Prostate gland (tissue), 2 donors: ENCODE measurements at regions not wholly inside any gene's neighbourhood (a gene's known extent, or its start where the extent isn't known, plus 50 kb on each side); places are given as distances from the start of the nearest gene placed in this dataset.
"Not testable (repeated sequence)": the region's sequence is repeated elsewhere in the genome, so short reads cannot be mapped to it uniquely, and the experiment has no call there.

ENCODE experiments used
- DNase-seq: peaks from one replicate; pipeline ENCODE4 v3.0.0-alpha.2; 2019; ENCODE audit warnings: low spot score
- H3K27ac ChIP-seq, 2 donors: fragments of 200-600 bp; sonication (generic); 2 replicates each; pipeline ENCODE4 v1.5.1; 2017 to 2019
- H3K27me3 ChIP-seq: fragments of 200-600 bp; sonication (generic); replicated peaks from 2 replicates; pipeline ENCODE4 v1.5.1; 2019; ENCODE audit not compliant: insufficient read depth
- H3K36me3 ChIP-seq, 2 donors: fragments of 200-600 bp; sonication (generic); 1 replicate in 1 of 2; 2 replicates in 1 of 2; pipeline versions ENCODE4 v1.5.1 to v1.8.1; 2017 to 2019
- H3K4me1 ChIP-seq: fragments of 200-600 bp; sonication (generic); replicated peaks from 2 replicates; pipeline ENCODE4 v1.5.1; 2019
- H3K4me3 ChIP-seq, 2 donors: fragments of 200-600 bp; sonication (generic); 2 replicates each; pipeline ENCODE4 v1.5.1; 2017 to 2019
- H3K9me3 ChIP-seq: fragments of 200-600 bp; sonication (generic); 2 replicates; pipeline ENCODE4 v1.5.1; 2017
- CTCF ChIP-seq, 4 experiments: fragments of 200-600 bp in 2 of 4; fragments of 450-650 bp in 2 of 4; sonication (generic) in 2 of 4; IDR thresholded peaks; 1 replicate in 3 of 4; 2 replicates in 1 of 4; pipeline ENCODE4 v1.5.1; 2016 to 2019; ENCODE audit warnings: antibody characterized with exemption in 4 of 4, mild to moderate bottlenecking in 2 of 4, moderate library complexity in 2 of 4
- POLR2A ChIP-seq: fragments of 450-650 bp; IDR thresholded peaks from one replicate; pipeline ENCODE4 v1.6.1; 2016; ENCODE audit warnings: antibody characterized with exemption, mild to moderate bottlenecking
- POLR2AphosphoS5 ChIP-seq: sonication (generic); formaldehyde crosslinking; IDR thresholded peaks from one replicate; pipeline ENCODE4 v1.6.1; 2017; ENCODE audit warnings: antibody characterized with exemption
- WGBS: methylation state at CpG from one replicate; pipeline ENCODE4 v1.1.5; 2018; 5-methylcytosine and 5-hydroxymethylcytosine counted together
- intact Hi-C: fragments of 100-400 bp; cut with DNase I; formaldehyde crosslinking; loops from one replicate; pipeline ENCODE4 v1.14.2; 2022

DNA sequence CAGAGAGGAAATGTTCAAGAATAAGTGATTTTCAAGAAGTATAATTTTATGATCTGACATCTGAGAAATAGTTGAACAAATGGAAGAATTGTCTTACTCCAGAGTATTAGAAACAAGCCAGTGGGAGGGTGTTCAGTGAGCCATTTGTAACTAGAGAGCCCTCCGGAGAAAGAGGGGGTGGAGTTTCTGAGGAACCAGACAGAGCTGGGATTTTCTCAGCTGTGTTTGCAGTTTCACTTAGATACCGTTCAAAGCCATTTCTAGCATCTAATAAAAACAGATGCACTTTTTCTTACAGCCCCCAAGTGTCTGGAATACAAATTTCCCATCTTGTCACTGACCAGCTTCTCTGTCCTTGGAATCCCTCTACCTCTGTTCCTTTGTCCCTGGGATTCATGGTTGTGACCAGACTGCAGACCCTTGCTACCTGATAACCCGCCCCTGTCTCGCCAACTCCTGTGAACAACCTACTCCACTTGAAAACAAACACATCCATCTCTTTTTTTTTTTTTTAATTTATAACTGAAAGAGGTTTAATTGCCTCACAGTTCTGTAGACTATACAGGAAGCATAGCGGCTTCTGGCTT is 132.8 kb upstream of the KLF3 start:
- TF ChIP-seq POLR2AphosphoS5 (no peak), POLR2A (no peak), CTCF (IDR thresholded peaks at IDR 0.05) (no peak)
- 53% methylated on average over 5 of the region's 5 CpGs for WGBS
- no peak overlapping the region for H3K4me3 ChIP-seq
- intact Hi-C loops: no loop called here
- no peak for DNase-seq
- no peaks in the 10 kb centered on the region for H3K36me3 ChIP-seq
- H3K27me3 ChIP-seq: no peaks in the 10 kb centered on the region
- H3K27ac ChIP-seq: no peak overlapping the region
- no peaks in the 10 kb centered on the region for H3K9me3 ChIP-seq
- H3K4me1 ChIP-seq: no peaks in the 10 kb centered on the region

GRCh38 chr4:38532908-38533499 is 131.0 kb upstream of the KLF3 start:
- H3K36me3 ChIP-seq: no peaks in the 10 kb centered on the region
- H3K4me1 ChIP-seq: no peaks in the 10 kb centered on the region
- WGBS: 52% methylated on average over 6 of the region's 6 CpGs
- no peak overlapping the region for H3K27ac ChIP-seq
- no peaks in the 10 kb centered on the region for H3K27me3 ChIP-seq
- H3K4me3 ChIP-seq: no peak overlapping the region
- DNase-seq: no peak
- H3K9me3 ChIP-seq: no peaks in the 10 kb centered on the region
- intact Hi-C loops: no loop called here
- no peak for TF ChIP-seq POLR2AphosphoS5

DNA sequence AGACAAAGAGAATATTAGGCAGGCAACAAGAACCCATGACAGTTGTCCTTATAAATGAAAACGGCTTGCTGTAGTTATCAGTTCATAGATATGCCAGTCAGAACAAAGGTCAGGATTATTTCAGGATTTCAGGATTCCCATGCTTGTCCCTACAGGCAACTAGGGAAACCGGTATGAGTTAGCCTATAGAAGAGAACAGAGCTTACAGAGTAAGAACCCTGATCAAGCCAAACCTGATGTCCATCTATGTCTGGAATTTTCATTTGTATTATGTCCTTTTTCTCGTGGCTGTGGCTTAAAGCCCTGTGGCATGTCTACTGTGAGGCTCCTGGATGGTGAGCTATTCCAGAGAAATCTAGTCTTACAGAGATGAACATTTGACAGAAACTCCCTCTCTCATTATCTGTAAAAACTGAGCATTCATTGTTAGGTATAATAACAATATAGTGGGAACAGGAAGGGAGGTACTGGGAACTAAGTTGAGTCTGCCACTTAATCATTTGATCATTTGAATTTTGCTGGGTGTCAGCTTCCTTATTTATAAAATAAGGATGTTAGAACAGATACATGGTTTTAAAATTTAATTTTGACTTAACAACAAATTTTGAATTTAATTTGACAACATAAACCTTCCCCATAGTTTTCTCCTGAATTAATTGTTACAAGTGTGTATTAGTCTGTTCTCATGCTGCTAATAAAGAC is 129.5 kb upstream of the KLF3 start:
- H3K9me3 ChIP-seq: no peaks in the 10 kb centered on the region
- no peak overlapping the region for H3K4me3 ChIP-seq
- no peaks in the 10 kb centered on the region for H3K36me3 ChIP-seq
- H3K4me1 ChIP-seq: no peaks in the 10 kb centered on the region
- WGBS: 86% methylated on average over 3 of the region's 3 CpGs
- H3K27ac ChIP-seq: no peak overlapping the region
- no peak for TF ChIP-seq POLR2A
- TF ChIP-seq POLR2AphosphoS5: no peak
- TF ChIP-seq CTCF (IDR thresholded peaks at IDR 0.05): no peak
- intact Hi-C loops: no loop called here
- DNase-seq: no peak
- no peaks in the 10 kb centered on the region for H3K27me3 ChIP-seq

DNA sequence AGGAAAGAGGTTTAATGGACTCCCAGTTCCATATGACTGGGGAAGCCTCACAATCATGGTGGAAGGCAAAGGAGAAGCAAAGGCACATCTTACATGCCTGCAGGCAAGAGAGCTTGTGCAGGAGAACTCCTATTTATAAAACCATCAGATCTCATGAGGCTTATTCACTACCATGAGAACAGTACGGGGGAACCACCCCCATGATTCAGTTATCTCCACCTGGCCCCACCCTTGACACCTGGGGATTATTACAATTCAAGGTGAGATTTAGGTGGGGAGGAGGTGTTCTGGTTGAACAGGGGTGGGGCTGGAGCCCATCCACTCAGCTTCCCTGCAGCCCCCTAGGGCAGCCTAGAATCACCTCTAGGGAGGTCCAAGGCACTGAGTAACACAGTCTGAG is 128.9 kb upstream of the KLF3 start:
- intact Hi-C loops, DNase-seq, H3K27ac ChIP-seq, H3K36me3 ChIP-seq, H3K9me3 ChIP-seq, H3K4me3 ChIP-seq, H3K27me3 ChIP-seq, H3K4me1 ChIP-seq: not testable (repeated sequence)
- WGBS: 100% methylated on average over 1 of the region's 1 CpG

- intact Hi-C loops: no loop called here
- H3K9me3 ChIP-seq: no peaks in the 10 kb centered on the region
- TF ChIP-seq POLR2AphosphoS5: no peak
- TF ChIP-seq POLR2A: no peak
- TF ChIP-seq CTCF (IDR thresholded peaks at IDR 0.05): no peak
- no peak overlapping the region for H3K27ac ChIP-seq
- H3K27me3 ChIP-seq: no peaks in the 10 kb centered on the region
- no peak for DNase-seq
- 77% methylated on average over 5 of the region's 5 CpGs for WGBS
- H3K36me3 ChIP-seq: no peaks in the 10 kb centered on the region
- no peaks in the 10 kb centered on the region for H3K4me1 ChIP-seq
- no peak overlapping the region for H3K4me3 ChIP-seq
Measured at GRCh38 chr4:38535717-38536116, 128.3 kb upstream of the KLF3 start.

- H3K9me3 ChIP-seq: no peaks in the 10 kb centered on the region
- no peaks in the 10 kb centered on the region for H3K36me3 ChIP-seq
- no peak overlapping the region for H3K4me3 ChIP-seq
- no peaks in the 10 kb centered on the region for H3K27me3 ChIP-seq
- intact Hi-C loops: no loop called here
- 92% methylated on average over 2 of the region's 2 CpGs for WGBS
- H3K27ac ChIP-seq: no peak overlapping the region
- H3K4me1 ChIP-seq: no peaks in the 10 kb centered on the region
- TF ChIP-seq POLR2A (no peak), POLR2AphosphoS5 (no peak), CTCF (IDR thresholded peaks at IDR 0.05) (no peak)
- DNase-seq: no peak
Measured at GRCh38 chr4:38536716-38537115, 127.3 kb upstream of the KLF3 start.
